GM06990 (cell line): ENCODE measurements at regions not wholly inside any gene's neighbourhood (a gene's known extent, or its start where the extent isn't known, plus 50 kb on each side); places are given as distances from the start of the nearest gene placed in this dataset.
A peak's percentile ranks its signal among the peaks of the same experiment; 100 is the strongest.
"Not testable (repeated sequence)": the region's sequence is repeated elsewhere in the genome, so short reads cannot be mapped to it uniquely, and the experiment has no call there.

Source experiments
- DNase-seq: peaks from one replicate; pipeline ENCODE4 v3.0.0-alpha.2; 2011; ENCODE audit not compliant: insufficient read length; ENCODE audit errors: extremely low read depth
- H3K27me3 ChIP-seq: replicated peaks from 2 replicates; pipeline ENCODE4 v1.6.0; 2011; ENCODE audit warnings: low read length; ENCODE audit not compliant: control insufficient read depth, insufficient read depth
- H3K36me3 ChIP-seq: 2 replicates; pipeline ENCODE4 v1.5.1; 2011; ENCODE audit warnings: low read length; ENCODE audit not compliant: control insufficient read depth, insufficient read depth
- H3K4me3 ChIP-seq: replicated peaks from 2 replicates; pipeline ENCODE4 v1.5.1; 2011; ENCODE audit warnings: low read depth, mild to moderate bottlenecking, control low read depth, low read length
- TF ChIP-seq, protein P1 (sequence below): IDR thresholded peaks from 2 replicates; pipeline ENCODE4 v1.5.1; 2011; ENCODE audit warnings: low read length, control low read depth, mild to moderate bottlenecking, inconsistent platforms; ENCODE audit not compliant: insufficient read depth, poor library complexity, severe bottlenecking

DNA sequence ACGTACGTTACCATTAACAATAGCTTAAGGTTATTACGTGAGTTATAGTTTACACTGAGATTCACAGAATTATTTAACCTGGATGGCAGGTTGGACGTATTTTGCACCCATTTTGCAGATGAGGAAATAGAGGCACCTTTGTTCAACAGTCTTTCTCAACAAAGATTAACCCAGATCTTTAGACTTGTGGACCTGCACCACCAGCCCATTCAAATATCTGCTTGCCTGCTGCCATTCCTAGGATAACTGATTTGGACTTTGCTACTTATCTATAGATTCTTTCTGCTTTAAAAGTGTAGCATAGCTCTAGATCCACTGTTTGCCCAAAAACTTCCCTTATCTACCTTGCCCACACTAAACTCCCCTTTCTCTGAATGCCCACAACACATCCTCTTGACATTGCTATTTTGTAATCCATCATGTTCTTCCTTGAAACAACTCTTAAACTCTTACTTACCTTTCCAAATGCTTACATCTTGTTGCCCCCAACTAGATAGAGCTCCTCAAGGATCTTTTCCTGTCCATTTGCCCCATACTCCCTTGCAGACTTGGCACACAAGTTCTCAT, 56.4 kb upstream of the TNFAIP3 start:
- H3K4me3 ChIP-seq = no peak overlapping the region
- H3K36me3 ChIP-seq = no peaks in the 10 kb centered on the region
- TF ChIP-seq, protein P1, sequence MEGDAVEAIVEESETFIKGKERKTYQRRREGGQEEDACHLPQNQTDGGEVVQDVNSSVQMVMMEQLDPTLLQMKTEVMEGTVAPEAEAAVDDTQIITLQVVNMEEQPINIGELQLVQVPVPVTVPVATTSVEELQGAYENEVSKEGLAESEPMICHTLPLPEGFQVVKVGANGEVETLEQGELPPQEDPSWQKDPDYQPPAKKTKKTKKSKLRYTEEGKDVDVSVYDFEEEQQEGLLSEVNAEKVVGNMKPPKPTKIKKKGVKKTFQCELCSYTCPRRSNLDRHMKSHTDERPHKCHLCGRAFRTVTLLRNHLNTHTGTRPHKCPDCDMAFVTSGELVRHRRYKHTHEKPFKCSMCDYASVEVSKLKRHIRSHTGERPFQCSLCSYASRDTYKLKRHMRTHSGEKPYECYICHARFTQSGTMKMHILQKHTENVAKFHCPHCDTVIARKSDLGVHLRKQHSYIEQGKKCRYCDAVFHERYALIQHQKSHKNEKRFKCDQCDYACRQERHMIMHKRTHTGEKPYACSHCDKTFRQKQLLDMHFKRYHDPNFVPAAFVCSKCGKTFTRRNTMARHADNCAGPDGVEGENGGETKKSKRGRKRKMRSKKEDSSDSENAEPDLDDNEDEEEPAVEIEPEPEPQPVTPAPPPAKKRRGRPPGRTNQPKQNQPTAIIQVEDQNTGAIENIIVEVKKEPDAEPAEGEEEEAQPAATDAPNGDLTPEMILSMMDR = no peak
- DNase-seq = no peak
- H3K27me3 ChIP-seq = no peaks in the 10 kb centered on the region

DNA sequence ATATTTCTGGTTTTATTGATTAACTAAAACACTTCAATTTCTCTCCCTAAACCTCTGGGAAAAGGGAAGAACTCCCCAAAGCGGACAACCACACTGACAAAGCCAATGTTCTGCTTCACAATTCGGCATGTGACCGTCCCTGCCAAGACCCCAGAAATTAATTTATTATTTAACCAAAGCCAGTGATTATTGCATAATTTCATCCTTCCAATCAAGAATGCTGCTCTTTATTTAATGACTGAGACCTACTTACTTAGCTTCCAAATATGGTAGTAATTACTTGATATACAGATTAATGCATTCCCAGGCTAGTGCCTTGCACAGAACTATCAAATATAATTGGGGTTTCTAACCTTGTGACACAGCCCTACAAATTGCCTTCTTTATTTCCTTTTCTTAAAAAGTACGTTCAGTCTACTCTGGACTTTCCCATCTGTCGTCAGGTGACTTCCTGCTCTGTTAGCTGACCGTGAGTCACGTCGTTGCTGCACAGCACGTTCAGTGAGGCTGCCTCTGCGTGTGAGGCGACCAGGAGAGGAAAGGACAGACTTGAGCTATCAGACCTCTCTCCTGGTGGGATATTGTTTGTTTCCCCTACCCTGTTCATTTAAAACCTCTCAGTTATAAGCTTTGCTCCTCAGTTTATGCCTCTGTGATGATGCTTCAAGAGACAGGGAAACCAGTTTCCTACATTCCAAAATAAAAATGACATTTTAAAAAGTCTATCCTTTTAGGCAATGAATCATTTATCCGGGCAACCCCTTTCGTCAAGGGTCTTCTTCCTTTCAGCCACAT, 55.7 kb upstream of the TNFAIP3 start:
- H3K4me3 ChIP-seq = peak overlapping the region; percentile 27
- TF ChIP-seq, protein P1 = no peak
- peak; percentile 69 for DNase-seq

DNA sequence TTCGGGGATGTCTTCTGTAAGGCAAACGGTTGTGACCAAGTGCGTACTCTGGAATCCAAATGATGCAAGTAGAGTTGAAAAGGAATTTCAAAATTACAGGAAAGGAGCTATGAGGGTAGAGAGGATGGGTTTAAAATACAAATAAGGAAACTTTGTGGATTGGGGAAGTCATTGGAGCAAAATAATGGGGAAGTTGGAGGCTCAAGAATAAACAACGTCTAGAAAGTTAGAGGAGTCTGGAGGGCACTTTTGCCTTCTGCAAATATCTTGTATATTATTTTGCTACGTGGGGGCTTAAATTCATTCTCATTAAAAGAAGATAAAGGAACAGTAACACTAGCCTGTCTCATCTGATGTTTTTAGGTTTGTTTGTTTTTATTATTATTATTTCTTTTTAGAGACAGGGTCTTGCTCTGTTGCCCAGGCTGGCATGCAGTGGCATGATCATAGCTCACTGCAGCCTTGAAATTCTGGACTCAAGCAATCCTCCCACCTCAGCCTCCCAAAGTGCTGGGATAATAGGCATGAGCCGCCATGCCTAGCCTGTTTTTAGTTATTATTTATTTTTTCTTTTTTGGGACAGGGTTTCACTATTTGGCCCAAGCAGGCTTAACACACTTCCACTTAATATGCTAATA, 55.0 kb upstream of the TNFAIP3 start:
- no peaks in the 10 kb centered on the region for H3K36me3 ChIP-seq
- TF ChIP-seq, protein P1 = no peak
- no peak for DNase-seq
- H3K27me3 ChIP-seq = no peaks in the 10 kb centered on the region
- H3K4me3 ChIP-seq = peak overlapping the region; percentile 27; the same call in 1 of the 2 replicates

More for the DNA sequence above, 55.7 kb upstream of the TNFAIP3 start:
- Histone ChIP-seq H3K27me3 (no peaks in the 10 kb centered on the region), H3K36me3 (no peaks in the 10 kb centered on the region)

DNA sequence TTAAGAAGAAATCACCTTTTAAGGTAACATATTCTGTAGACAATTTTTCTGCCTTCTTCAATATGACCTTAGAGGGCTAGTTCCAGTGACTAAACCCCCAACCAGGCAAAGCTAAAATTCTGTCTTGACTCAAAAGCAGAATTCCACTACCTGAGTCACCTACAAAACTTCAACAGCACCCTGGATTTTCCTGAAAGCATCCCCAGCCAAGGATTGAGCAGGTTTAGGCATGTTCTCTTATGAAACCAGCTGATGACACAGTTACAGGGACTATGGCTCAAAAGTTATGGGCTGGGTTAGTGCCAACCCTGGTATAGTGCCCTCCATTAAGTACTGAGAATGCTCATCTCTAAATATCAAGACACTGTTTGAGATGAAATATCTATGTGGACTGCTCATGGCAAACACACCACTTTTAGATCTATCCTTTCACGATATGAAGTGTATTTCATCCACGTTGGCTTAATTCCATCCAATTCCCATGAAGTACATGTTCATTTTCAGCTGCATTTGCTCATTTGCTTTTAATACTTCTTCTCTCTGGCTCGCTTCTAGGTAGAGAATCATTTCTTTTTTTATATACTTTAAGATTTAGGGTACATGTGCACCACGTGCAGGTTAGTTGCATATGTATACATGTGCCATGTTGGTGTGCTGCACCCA, 53.6 kb upstream of the TNFAIP3 start:
- TF ChIP-seq, protein P1 = no peak
- H3K4me3 ChIP-seq = no peak overlapping the region
- DNase-seq = no peak
- H3K27me3 ChIP-seq = no peaks in the 10 kb centered on the region
- no peaks in the 10 kb centered on the region for H3K36me3 ChIP-seq

DNA sequence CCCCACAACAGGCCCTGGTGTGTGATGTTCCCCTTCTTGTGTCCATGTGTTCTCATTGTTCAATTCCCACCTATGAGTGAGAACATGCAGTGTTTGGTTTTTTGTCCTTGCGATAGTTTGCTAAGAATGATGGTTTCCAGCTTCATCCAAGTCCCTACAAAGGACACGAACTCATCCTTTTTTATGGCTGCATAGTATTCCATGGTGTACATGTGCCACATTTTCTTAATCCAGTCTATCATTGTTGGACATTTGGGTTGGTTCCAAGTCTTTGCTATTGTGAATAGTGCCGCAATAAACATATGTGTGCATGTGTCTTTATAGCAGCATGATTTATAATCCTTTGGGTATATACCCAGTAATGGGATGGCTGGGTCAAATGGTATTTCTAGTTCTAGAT, 53.0 kb upstream of the TNFAIP3 start:
- not testable (repeated sequence) for H3K4me3 ChIP-seq, H3K36me3 ChIP-seq, H3K27me3 ChIP-seq, DNase-seq

DNA sequence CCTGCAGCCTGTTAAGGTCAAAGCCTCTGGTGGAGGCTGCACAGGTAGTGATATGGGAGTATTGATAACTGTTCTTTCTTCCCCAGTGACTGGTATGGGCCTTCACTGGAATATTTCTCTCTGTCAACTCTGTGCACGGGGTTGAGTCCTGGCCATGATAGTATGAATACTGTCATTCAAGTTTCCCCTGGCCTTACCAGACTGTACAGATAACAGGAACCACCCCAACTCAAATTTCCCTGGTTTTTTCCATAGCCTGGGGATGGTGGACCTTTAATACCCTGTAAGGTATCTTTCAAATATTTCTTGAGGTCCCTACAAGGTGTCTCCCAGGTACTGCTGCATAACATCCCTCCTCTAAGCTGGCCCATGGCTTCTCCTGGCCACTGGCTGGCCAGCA, 51.4 kb upstream of the TNFAIP3 start:
- Histone ChIP-seq H3K27me3 (no peaks in the 10 kb centered on the region), H3K4me3 (no peak overlapping the region), H3K36me3 (no peaks in the 10 kb centered on the region)
- DNase-seq = no peak
- TF ChIP-seq, protein P1 = no peak
